Caco-2 (cell line): ENCODE measurements at regions not wholly inside any gene's neighbourhood (a gene's known extent, or its start where the extent isn't known, plus 50 kb on each side); places are given as distances from the start of the nearest gene placed in this dataset.
"Not testable (repeated sequence)": the region's sequence is repeated elsewhere in the genome, so short reads cannot be mapped to it uniquely, and the experiment has no call there.

Experiments
- BruUV-seq: library from RNA; stranded (reverse); fragments of 400-500 nt; replicated peaks from 2 replicates; lab custom pipeline; 2021; lab: Mats Ljungman, UMichigan
- CTCF ChIA-PET: fragments of 300-600 bp; sonication (Branson Sonifier 250); formaldehyde crosslinking; loops from one replicate; lab custom pipeline; 2022; ENCODE audit warnings: antibody characterized with exemption; lab: Charles Lee
- POLR2A ChIA-PET: fragments of 300-600 bp; sonication (Branson Sonifier 250); formaldehyde crosslinking; loops from one replicate; lab custom pipeline; 2022; ENCODE audit warnings: antibody characterized with exemption; lab: Charles Lee
- DNase-seq, 2 experiments: peaks; one replicate each; pipeline versions ENCODE4 v3.0.0 to v3.0.0-alpha.2; 2020 to 2022
- H3K27me3 ChIP-seq: replicated peaks from 2 replicates; pipeline ENCODE4 v1.6.0; 2011; ENCODE audit warnings: low read length; ENCODE audit not compliant: control insufficient read depth, insufficient read depth
- H3K36me3 ChIP-seq: 2 replicates; pipeline ENCODE4 v1.5.1; 2011; ENCODE audit warnings: low read length; ENCODE audit not compliant: control insufficient read depth, insufficient read depth
- H3K4me1 ChIP-seq: fragments of 250-450 bp; sonication (Bioruptor Pico); 2 replicates; pipeline ENCODE4 v1.5.1; 2020; ENCODE audit warnings: mild to moderate bottlenecking
- H3K4me3 ChIP-seq: 2 replicates; pipeline ENCODE4 v1.5.1; 2011; ENCODE audit warnings: low read depth, mild to moderate bottlenecking, control low read depth, low read length
- H3K9me3 ChIP-seq: fragments of 250-450 bp; sonication (Bioruptor Pico); 2 replicates; pipeline ENCODE4 v1.5.1; 2020; ENCODE audit warnings: mild to moderate bottlenecking, moderate library complexity
- H3K27ac Mint-ChIP-seq: one replicate; pipeline ENCODE4 v1.8.0; 2022; ENCODE audit warnings: mixed read lengths; ENCODE audit not compliant: unreplicated experiment
- H3K27me3 Mint-ChIP-seq: one replicate; pipeline ENCODE4 v1.8.0; 2022; ENCODE audit warnings: mixed read lengths; ENCODE audit not compliant: insufficient read depth, unreplicated experiment
- H3K36me3 Mint-ChIP-seq: one replicate; pipeline ENCODE4 v1.8.0; 2022; ENCODE audit warnings: mild to moderate bottlenecking, mixed read lengths; ENCODE audit not compliant: insufficient read depth, unreplicated experiment
- H3K4me1 Mint-ChIP-seq: one replicate; pipeline ENCODE4 v1.8.0; 2022; ENCODE audit warnings: low read depth, mixed read lengths; ENCODE audit not compliant: unreplicated experiment
- H3K4me3 Mint-ChIP-seq: one replicate; pipeline ENCODE4 v1.8.0; 2022; ENCODE audit warnings: mild to moderate bottlenecking, moderate library complexity, mixed read lengths; ENCODE audit not compliant: unreplicated experiment
- H3K9me3 Mint-ChIP-seq: one replicate; pipeline ENCODE4 v1.8.0; 2022; ENCODE audit warnings: mixed read lengths; ENCODE audit not compliant: unreplicated experiment
- intact Hi-C: fragments of 100-400 bp; cut with micrococcal nuclease; formaldehyde crosslinking; loops from one replicate; pipeline ENCODE4 v1.10.0; 2022; ENCODE audit not compliant: unreplicated experiment
- TF ChIP-seq, protein P1 (sequence below), 2 experiments: fragments of 200-600 bp in 1 of 2; IDR thresholded peaks; 1 replicate in 1 of 2; 2 replicates in 1 of 2; pipeline versions ENCODE4 v1.5.1 to v1.8.0; 2011 to 2022; ENCODE audit warnings: antibody characterized with exemption in 1 of 2, control low read depth in 1 of 2, inconsistent platforms in 1 of 2, low read depth in 1 of 2, low read length in 1 of 2, mild to moderate bottlenecking in 1 of 2, moderate library complexity in 1 of 2; ENCODE audit not compliant: insufficient read depth in 1 of 2, severe bottlenecking in 1 of 2, unreplicated experiment in 1 of 2

DNA sequence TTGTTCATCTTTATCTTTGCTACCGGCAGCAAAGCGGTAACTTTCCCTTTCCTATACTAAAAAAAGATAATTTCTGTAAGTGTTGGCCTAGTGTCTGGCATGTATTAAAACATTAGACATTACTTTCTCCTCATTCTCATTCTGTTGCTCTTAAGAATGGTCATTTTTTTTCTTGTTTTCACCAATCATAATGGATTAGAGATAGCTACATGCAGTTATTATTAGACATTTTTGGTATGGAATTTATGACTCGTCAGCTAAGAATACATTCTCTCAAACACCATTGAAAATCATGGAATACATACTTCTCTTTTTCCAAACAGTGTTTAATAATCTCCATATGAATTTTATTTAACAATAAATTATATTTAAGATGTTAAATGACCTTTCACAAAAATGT, 1154.6 kb downstream of the BRINP3 start:
- no peaks in the 10 kb centered on the region for H3K4me1 ChIP-seq
- H3K9me3 ChIP-seq = no peaks in the 10 kb centered on the region
- Mint-ChIP-seq H3K27me3 (no peaks in the 10 kb centered on the region), H3K27ac (no peak overlapping the region), H3K9me3 (no peaks in the 10 kb centered on the region), H3K4me3 (no peak overlapping the region), H3K36me3 (no peaks in the 10 kb centered on the region), H3K4me1 (no peaks in the 10 kb centered on the region)
- no peaks in the 10 kb centered on the region for H3K27me3 ChIP-seq
- TF ChIP-seq, protein P1, sequence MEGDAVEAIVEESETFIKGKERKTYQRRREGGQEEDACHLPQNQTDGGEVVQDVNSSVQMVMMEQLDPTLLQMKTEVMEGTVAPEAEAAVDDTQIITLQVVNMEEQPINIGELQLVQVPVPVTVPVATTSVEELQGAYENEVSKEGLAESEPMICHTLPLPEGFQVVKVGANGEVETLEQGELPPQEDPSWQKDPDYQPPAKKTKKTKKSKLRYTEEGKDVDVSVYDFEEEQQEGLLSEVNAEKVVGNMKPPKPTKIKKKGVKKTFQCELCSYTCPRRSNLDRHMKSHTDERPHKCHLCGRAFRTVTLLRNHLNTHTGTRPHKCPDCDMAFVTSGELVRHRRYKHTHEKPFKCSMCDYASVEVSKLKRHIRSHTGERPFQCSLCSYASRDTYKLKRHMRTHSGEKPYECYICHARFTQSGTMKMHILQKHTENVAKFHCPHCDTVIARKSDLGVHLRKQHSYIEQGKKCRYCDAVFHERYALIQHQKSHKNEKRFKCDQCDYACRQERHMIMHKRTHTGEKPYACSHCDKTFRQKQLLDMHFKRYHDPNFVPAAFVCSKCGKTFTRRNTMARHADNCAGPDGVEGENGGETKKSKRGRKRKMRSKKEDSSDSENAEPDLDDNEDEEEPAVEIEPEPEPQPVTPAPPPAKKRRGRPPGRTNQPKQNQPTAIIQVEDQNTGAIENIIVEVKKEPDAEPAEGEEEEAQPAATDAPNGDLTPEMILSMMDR (IDR thresholded peaks at IDR 0.05; ENCODE audit: insufficient read depth in 1 of 2, low read depth in 1 of 2, low read length in 1 of 2, severe bottlenecking in 1 of 2, unreplicated experiment in 1 of 2) = no peak
- no peak for DNase-seq
- intact Hi-C loops = no loop called here
- CTCF ChIA-PET = no interaction called here
- POLR2A ChIA-PET = no interaction called here
- no peaks in the 10 kb centered on the region for H3K36me3 ChIP-seq
- no peak overlapping the region for H3K4me3 ChIP-seq
- no TSS peak for BruUV-seq

DNA sequence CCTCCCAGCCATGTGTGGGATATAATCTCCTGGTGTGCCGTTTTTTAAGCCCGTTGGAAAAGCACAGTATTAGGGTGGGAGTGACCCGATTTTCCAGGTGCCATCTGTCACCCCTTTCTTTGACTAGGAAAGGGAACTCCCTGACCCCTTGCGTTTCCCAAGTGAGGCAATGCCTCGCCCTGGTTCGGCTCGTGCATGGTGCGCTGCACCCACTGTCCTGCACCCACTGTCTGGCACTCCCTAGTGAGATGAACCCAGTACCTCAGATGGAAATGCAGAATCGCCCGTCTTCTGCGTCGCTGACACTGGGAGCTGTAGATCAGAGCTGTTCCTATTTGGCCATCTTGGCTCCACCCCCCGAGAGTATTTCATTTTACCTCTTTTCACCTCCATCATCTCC, 1146.6 kb downstream of the BRINP3 start:
- H3K4me3 Mint-ChIP-seq, H3K36me3 Mint-ChIP-seq, H3K9me3 Mint-ChIP-seq, H3K4me1 Mint-ChIP-seq, H3K4me3 ChIP-seq, H3K4me1 ChIP-seq, POLR2A ChIA-PET, CTCF ChIA-PET, intact Hi-C loops, BruUV-seq, DNase-seq, H3K27me3 Mint-ChIP-seq, H3K27ac Mint-ChIP-seq, H3K9me3 ChIP-seq, H3K27me3 ChIP-seq, H3K36me3 ChIP-seq: not testable (repeated sequence)

DNA sequence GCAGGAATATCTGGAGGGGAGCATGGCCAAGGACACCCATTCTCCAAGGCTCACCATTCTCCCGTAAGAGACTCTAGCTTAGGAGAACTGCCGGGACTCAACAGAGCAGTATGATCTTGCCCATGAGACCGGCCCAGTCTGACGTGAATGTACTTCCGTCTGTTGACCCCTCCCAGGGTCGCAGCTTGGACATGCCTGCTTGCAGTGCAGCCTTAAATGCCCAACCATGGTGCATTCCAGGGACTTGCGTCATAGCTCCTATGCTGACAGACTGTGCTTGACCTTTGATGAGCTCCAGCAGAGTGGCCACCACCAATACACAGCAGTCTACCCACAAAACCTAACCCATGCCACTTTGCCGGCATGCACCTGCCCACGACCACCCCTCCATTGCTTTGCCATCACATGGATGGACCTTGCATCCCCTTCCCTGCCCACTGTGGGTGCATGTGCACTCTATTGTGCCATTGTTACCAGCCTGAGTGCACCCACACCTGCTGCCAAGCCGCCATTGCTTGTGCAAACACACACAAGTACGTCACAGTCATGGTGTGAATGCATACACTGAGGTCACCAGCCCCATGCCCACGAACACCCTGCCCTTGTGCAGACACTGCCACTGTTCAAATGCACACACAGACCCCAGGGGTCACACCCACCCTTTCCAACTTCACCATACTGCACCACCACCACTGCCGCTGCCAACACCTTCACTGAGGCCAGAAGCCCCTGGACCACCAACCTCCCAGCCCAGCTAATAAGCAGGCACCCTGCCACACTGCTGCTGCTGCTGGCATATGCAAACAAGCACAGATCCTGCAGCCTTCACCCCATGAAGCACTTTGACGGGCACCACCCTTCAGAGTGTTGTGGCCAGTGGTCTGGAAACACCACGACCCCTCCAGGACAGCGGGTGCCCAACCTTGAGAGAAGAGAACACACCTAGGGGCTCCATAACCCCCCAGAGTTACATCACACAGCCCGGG, 1141.3 kb downstream of the BRINP3 start:
- H3K9me3 ChIP-seq = no peaks in the 10 kb centered on the region
- H3K4me1 ChIP-seq = no peaks in the 10 kb centered on the region
- peak in 1 of 2 experiments; percentile 8 for DNase-seq
- no peaks in the 10 kb centered on the region for H3K36me3 ChIP-seq
- no TSS peak for BruUV-seq
- intact Hi-C loops = no loop called here
- no peaks in the 10 kb centered on the region for H3K27me3 ChIP-seq
- Mint-ChIP-seq H3K27me3 (no peaks in the 10 kb centered on the region), H3K9me3 (no peaks in the 10 kb centered on the region), H3K4me3 (no peak overlapping the region), H3K27ac (no peak overlapping the region), H3K36me3 (no peaks in the 10 kb centered on the region), H3K4me1 (no peaks in the 10 kb centered on the region)
- CTCF ChIA-PET = no interaction called here
- H3K4me3 ChIP-seq = no peak overlapping the region
- TF ChIP-seq, protein P1 (IDR thresholded peaks at IDR 0.05; ENCODE audit: insufficient read depth in 1 of 2, low read depth in 1 of 2, low read length in 1 of 2, severe bottlenecking in 1 of 2, unreplicated experiment in 1 of 2) = no peak
- POLR2A ChIA-PET = no interaction called here
